Aorta (tissue), 5 donors: ENCODE measurements at regions not wholly inside any gene's neighbourhood (a gene's known extent, or its start where the extent isn't known, plus 50 kb on each side); places are given as distances from the start of the nearest gene placed in this dataset.

Experiments
- ATAC-seq: fragments of 200-7000 bp; cut with Tn5 transposase; one replicate; pipeline ENCODE4 v1.9.1; 2022; ENCODE audit warnings: moderate library complexity; ENCODE audit not compliant: low FRiP score
- DNase-seq, 2 donors: peaks; one replicate each; pipeline ENCODE4 v3.0.0-alpha.2; 2020
- H3K27ac ChIP-seq, 2 donors: one replicate each; pipeline ENCODE4 v1.5.1; 2013; ENCODE audit warnings: low read length in 2 of 2, mild to moderate bottlenecking in 2 of 2, moderate library complexity in 2 of 2, control low read depth in 1 of 2, inconsistent platforms in 1 of 2, low read depth in 1 of 2
- H3K27me3 ChIP-seq, 2 donors: one replicate each; pipeline ENCODE4 v1.6.1; 2013; ENCODE audit warnings: control low read depth in 1 of 2, low read length in 1 of 2, mild to moderate bottlenecking in 1 of 2, moderate library complexity in 1 of 2; ENCODE audit not compliant: insufficient read depth in 2 of 2, control insufficient read depth in 1 of 2
- H3K36me3 ChIP-seq, 2 donors: one replicate each; pipeline ENCODE4 v1.6.1; 2013; ENCODE audit warnings: control low read depth in 1 of 2, low read length in 1 of 2, mild to moderate bottlenecking in 1 of 2; ENCODE audit not compliant: insufficient read depth in 2 of 2, control insufficient read depth in 1 of 2
- H3K4me1 ChIP-seq, 2 donors: one replicate each; pipeline ENCODE4 v1.6.1; 2013; ENCODE audit warnings: low read length in 2 of 2, control low read depth in 1 of 2, mild to moderate bottlenecking in 1 of 2, moderate library complexity in 1 of 2; ENCODE audit not compliant: insufficient read depth in 2 of 2, control insufficient read depth in 1 of 2
- H3K4me3 ChIP-seq, 2 donors: one replicate each; pipeline ENCODE4 v1.5.1; 2013; ENCODE audit warnings: low read length in 2 of 2, control low read depth in 1 of 2, mild to moderate bottlenecking in 1 of 2
- H3K9me3 ChIP-seq: one replicate; pipeline ENCODE4 v1.6.1; 2013; ENCODE audit warnings: mild to moderate bottlenecking, low read length; ENCODE audit not compliant: control insufficient read depth
- WGBS, 2 donors: extraction: QIAGEN DNeasy Blood & Tissue Kit; methylation state at CpG; one replicate each; pipeline ENCODE4 v1.1.7; 2013; 5-methylcytosine and 5-hydroxymethylcytosine counted together
- intact Hi-C, 2 donors: fragments of 100-400 bp; cut with DNase I; formaldehyde crosslinking; loops; one replicate each; pipeline versions ENCODE4 v1.14.2 to v1.15.0; 2022
- donor health status: healthy with polysubstance abuse.
- donor health status: Bipolar disorder and iron deficiency.
- donor health status: DM: no; HTN: no; CAD: no.
- donor health status: DM: no; HTN: no; CAD: no.
- donor health status: DM: yes; HTN: yes; CAD: no.

- H3K36me3 ChIP-seq: no peaks in the 10 kb centered on the region
- intact Hi-C loops: no loop called here
- no peaks in the 10 kb centered on the region for H3K27me3 ChIP-seq
- H3K9me3 ChIP-seq: no peaks in the 10 kb centered on the region
- WGBS, 2 donors: 91 to 94% methylated on average over 3 of the region's 3 CpGs
- H3K27ac ChIP-seq: no peak overlapping the region
- ATAC-seq (no peak), DNase-seq (no peak)
- H3K4me1 ChIP-seq: no peaks in the 10 kb centered on the region
- H3K4me3 ChIP-seq: no peak overlapping the region
Measured at GRCh38 chr2:19228715-19229114, 129.7 kb downstream of the OSR1 start.

DNA sequence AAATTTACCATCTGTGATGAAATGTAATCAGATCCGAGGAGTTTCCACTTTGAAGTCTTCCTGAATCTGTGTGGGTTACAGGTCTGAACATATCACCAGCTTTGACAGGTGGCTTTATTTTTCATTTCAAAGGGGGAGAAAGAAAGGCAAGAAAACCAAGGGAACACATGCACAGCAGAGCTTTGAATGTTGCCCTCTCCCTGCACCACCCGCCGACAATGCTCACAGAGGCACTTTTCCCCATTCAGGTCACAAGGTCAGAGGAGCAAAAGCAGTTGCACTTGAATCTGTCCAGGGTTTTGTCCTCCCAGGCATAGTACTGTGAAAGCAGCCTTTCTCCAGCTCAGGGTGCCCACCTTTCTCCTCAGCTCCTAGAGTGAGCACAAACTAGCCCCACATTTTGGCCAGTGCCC lies 130.2 kb downstream of the OSR1 start:
- Histone ChIP-seq H3K4me1 (no peaks in the 10 kb centered on the region), H3K27ac (no peak overlapping the region), H3K4me3 (no peak overlapping the region), H3K9me3 (no peaks in the 10 kb centered on the region), H3K36me3 (no peaks in the 10 kb centered on the region), H3K27me3 (no peaks in the 10 kb centered on the region)
- intact Hi-C loops: no loop called here
- DNase-seq (no peak), ATAC-seq (no peak)
- 86 to 87% methylated on average over 3 of the region's 3 CpGs for WGBS, 2 donors

GRCh38 chr2:19226871-19227270 lies 131.6 kb downstream of the OSR1 start:
- intact Hi-C loops: no loop called here
- no peaks in the 10 kb centered on the region for H3K27me3 ChIP-seq
- ATAC-seq: peak; percentile 13
- H3K27ac ChIP-seq: no peak overlapping the region
- no peak for DNase-seq
- H3K4me3 ChIP-seq: no peak overlapping the region
- 93 to 94% methylated on average over 4 of the region's 4 CpGs for WGBS, 2 donors
- no peaks in the 10 kb centered on the region for H3K4me1 ChIP-seq
- H3K36me3 ChIP-seq: no peaks in the 10 kb centered on the region
- H3K9me3 ChIP-seq: no peaks in the 10 kb centered on the region

DNA sequence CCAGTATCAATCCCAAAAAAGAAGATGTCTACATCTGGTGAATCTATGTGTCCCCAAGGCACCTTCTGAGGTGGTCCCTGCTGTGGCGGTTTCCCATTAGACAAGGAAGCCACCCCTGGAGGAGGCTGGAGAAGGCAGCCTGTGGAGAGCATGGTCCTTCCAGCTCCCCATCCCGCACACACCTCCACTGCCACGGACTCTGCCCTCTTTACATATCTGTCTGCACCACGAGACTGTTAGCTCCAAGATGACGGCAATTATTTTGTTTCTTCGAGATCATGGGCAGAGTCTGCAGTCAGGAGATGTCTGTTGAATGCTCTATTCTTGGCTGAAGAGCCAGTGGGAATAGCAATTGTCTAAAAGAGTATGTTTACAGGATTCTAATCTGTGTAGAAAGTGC lies 132.0 kb downstream of the OSR1 start:
- H3K9me3 ChIP-seq: no peaks in the 10 kb centered on the region
- H3K36me3 ChIP-seq: no peaks in the 10 kb centered on the region
- H3K4me3 ChIP-seq: no peak overlapping the region
- intact Hi-C loops: no loop called here
- ATAC-seq (no peak), DNase-seq (no peak)
- no peaks in the 10 kb centered on the region for H3K4me1 ChIP-seq
- H3K27me3 ChIP-seq: no peaks in the 10 kb centered on the region
- WGBS, 2 donors: 92 to 93% methylated on average over 6 of the region's 6 CpGs
- H3K27ac ChIP-seq: no peak overlapping the region

GRCh38 chr2:19225931-19226330 lies 132.5 kb downstream of the OSR1 start:
- Histone ChIP-seq H3K4me3 (no peak overlapping the region), H3K27me3 (no peaks in the 10 kb centered on the region), H3K36me3 (no peaks in the 10 kb centered on the region), H3K9me3 (no peaks in the 10 kb centered on the region), H3K4me1 (no peaks in the 10 kb centered on the region), H3K27ac (no peak overlapping the region)
- 96 to 97% methylated on average over 1 of the region's 1 CpG for WGBS, 2 donors
- ATAC-seq: no peak
- no peak for DNase-seq
- intact Hi-C loops: no loop called here

DNA sequence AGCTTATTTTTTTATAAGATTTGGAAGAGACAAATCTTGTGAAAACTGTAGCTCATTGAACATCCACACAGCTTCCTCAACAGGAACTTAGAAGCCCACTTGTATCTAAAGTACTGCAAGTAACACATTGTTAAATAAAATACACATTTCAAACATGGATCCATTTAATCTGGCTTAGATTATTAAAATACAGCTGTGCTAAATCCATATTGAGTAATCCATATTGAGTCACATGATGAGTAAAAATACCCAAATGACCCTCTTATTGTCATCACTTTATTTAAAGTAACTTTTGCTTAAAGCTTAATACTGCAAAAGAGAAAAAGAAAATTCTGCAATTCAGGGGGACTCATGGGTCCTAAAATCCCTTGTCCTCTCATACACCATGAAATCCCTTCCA lies 133.3 kb downstream of the OSR1 start:
- no peak overlapping the region for H3K27ac ChIP-seq
- no peaks in the 10 kb centered on the region for H3K36me3 ChIP-seq
- intact Hi-C loops: no loop called here
- ATAC-seq: no peak
- no peaks in the 10 kb centered on the region for H3K4me1 ChIP-seq
- H3K4me3 ChIP-seq: no peak overlapping the region
- H3K27me3 ChIP-seq: no peaks in the 10 kb centered on the region
- no peak for DNase-seq
- no peaks in the 10 kb centered on the region for H3K9me3 ChIP-seq

GRCh38 chr2:19224486-19224885 lies 133.9 kb downstream of the OSR1 start:
- intact Hi-C loops: no loop called here
- no peaks in the 10 kb centered on the region for H3K27me3 ChIP-seq
- H3K9me3 ChIP-seq: no peaks in the 10 kb centered on the region
- no peak overlapping the region for H3K4me3 ChIP-seq
- H3K27ac ChIP-seq: no peak overlapping the region
- no peak for DNase-seq
- ATAC-seq: no peak
- 93 to 94% methylated on average over 1 of the region's 1 CpG for WGBS, 2 donors
- H3K4me1 ChIP-seq: peaks cover 0 to 1% of the 10 kb centered on the region in 2 donors
- no peaks in the 10 kb centered on the region for H3K36me3 ChIP-seq

- no peak for ATAC-seq
- intact Hi-C loops: no loop called here
Measured at GRCh38 chr2:19224011-19224410, 134.4 kb downstream of the OSR1 start.

GRCh38 chr2:19219060-19219459 lies 139.4 kb downstream of the OSR1 start:
- WGBS, 2 donors: 51% methylated on average over 2 of the region's 2 CpGs
- no peak for DNase-seq
- peaks cover 2 to 12% of the 10 kb centered on the region in 2 donors for H3K4me1 ChIP-seq

More at GRCh38 chr2:19224011-19224410, 134.4 kb downstream of the OSR1 start:
- H3K4me1 ChIP-seq: peaks cover 0 to 5% of the 10 kb centered on the region in 2 donors
- no peaks in the 10 kb centered on the region for H3K9me3 ChIP-seq
- no peak overlapping the region for H3K27ac ChIP-seq
- H3K4me3 ChIP-seq: no peak overlapping the region
- H3K36me3 ChIP-seq: no peaks in the 10 kb centered on the region
- no peaks in the 10 kb centered on the region for H3K27me3 ChIP-seq
- whole genome bisulfite sequencing, 2 donors: 76 to 91% methylated on average over 5 of the region's 5 CpGs
- no peak for DNase-seq

More at GRCh38 chr2:19219060-19219459, 139.4 kb downstream of the OSR1 start:
- no peaks in the 10 kb centered on the region for H3K36me3 ChIP-seq
- H3K27ac ChIP-seq: no peak overlapping the region
- no peak for ATAC-seq
- H3K4me3 ChIP-seq: no peak overlapping the region
- H3K9me3 ChIP-seq: no peaks in the 10 kb centered on the region
- intact Hi-C loops: no loop called here
- H3K27me3 ChIP-seq: no peaks in the 10 kb centered on the region
